ENCODE measurements at regions not wholly inside any gene's neighbourhood (a gene's known extent, or its start where the extent isn't known, plus 50 kb on each side); places are given as distances from the start of the nearest gene placed in this dataset.

DNA sequence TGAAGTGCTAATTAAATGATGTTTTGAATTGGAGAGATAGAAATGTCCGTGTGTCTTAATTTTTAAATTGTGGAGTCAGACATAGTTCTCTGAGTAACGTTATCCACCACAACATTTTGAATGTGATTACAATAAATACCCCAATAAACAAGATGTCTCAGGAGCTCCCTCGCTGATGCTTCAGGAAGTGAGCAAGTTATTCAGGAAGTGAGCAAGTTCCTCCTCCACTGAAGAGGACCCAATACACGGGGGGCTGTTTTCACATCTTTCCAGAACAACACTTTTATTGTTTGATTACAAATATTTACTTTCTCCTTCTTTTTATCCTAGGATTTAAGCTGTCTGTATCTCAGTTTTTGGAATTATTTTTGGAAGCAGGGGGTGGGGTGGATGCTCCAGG is 363.8 kb downstream of the LRRC70 start:
- TF ChIP-seq CTCF (IDR thresholded peaks at IDR 0.05) = no peak
- TF ChIP-seq POLR2A (IDR thresholded peaks at IDR 0.05) = no peak

All from suprapubic skin (tissue), 3 donors.